Neural progenitor cell (in vitro differentiated cells): ENCODE measurements at regions not wholly inside any gene's neighbourhood (a gene's known extent, or its start where the extent isn't known, plus 50 kb on each side); places are given as distances from the start of the nearest gene placed in this dataset.

Experiments used
- DNase-seq: peaks from one replicate; pipeline ENCODE4 v3.0.0-alpha.2; 2016; ENCODE audit warnings: low spot score
- H2AFZ ChIP-seq: fragments of 200-600 bp; sonication (generic); replicated peaks from 2 replicates; pipeline ENCODE4 v1.6.1; 2016; ENCODE audit warnings: antibody characterized with exemption
- H3F3A ChIP-seq: fragments of 200-600 bp; sonication (generic); 2 replicates; pipeline ENCODE4 v1.6.1; 2016; ENCODE audit warnings: antibody characterized with exemption, low read depth
- H3K27ac ChIP-seq: fragments of 200-600 bp; sonication (generic); 2 replicates; pipeline ENCODE4 v1.5.1; 2016; ENCODE audit warnings: mild to moderate bottlenecking
- H3K27me3 ChIP-seq: fragments of 200-600 bp; sonication (generic); 2 replicates; pipeline ENCODE4 v1.6.1; 2016; ENCODE audit warnings: mild to moderate bottlenecking, moderate library complexity
- H3K36me3 ChIP-seq: fragments of 200-600 bp; sonication (generic); 2 replicates; pipeline ENCODE4 v1.5.1; 2016
- H3K4me1 ChIP-seq: fragments of 200-600 bp; sonication (generic); 2 replicates; pipeline ENCODE4 v1.6.1; 2016; ENCODE audit warnings: mixed run types
- H3K4me2 ChIP-seq: fragments of 200-600 bp; sonication (generic); 2 replicates; pipeline ENCODE4 v1.6.1; 2016
- H3K4me3 ChIP-seq: fragments of 200-600 bp; sonication (generic); 2 replicates; pipeline ENCODE4 v1.5.1; 2016
- H3K79me2 ChIP-seq: fragments of 200-600 bp; sonication (generic); 2 replicates; pipeline ENCODE4 v1.6.1; 2016; ENCODE audit warnings: low read depth
- H3K9ac ChIP-seq: fragments of 200-600 bp; sonication (generic); 2 replicates; pipeline ENCODE4 v1.6.1; 2016
- H3K9me3 ChIP-seq: fragments of 200-600 bp; sonication (generic); 2 replicates; pipeline ENCODE4 v1.5.1; 2016; ENCODE audit warnings: low read depth
- H4K20me1 ChIP-seq: fragments of 200-600 bp; sonication (generic); 2 replicates; pipeline ENCODE4 v1.6.1; 2016; ENCODE audit warnings: low read depth
- H3K27ac Mint-ChIP-seq: 3 replicates; pipeline ENCODE4 v1.8.0; 2021; ENCODE audit warnings: mixed read lengths
- H3K27me3 Mint-ChIP-seq: 2 replicates; pipeline ENCODE4 v1.8.0; 2022; ENCODE audit warnings: low read depth, mild to moderate bottlenecking, inconsistent platforms, moderate library complexity, mixed read lengths; ENCODE audit not compliant: insufficient read depth
- H3K36me3 Mint-ChIP-seq: 3 replicates; pipeline ENCODE4 v1.8.0; 2021; ENCODE audit warnings: mixed read lengths
- H3K4me1 Mint-ChIP-seq: 3 replicates; pipeline ENCODE4 v1.8.0; 2021; ENCODE audit warnings: mixed read lengths
- H3K4me3 Mint-ChIP-seq: 3 replicates; pipeline ENCODE4 v1.8.0; 2021; ENCODE audit warnings: mild to moderate bottlenecking, moderate library complexity, mixed read lengths
- H3K9me3 Mint-ChIP-seq: 3 replicates; pipeline ENCODE4 v1.8.0; 2020; ENCODE audit warnings: mixed read lengths
- CTCF ChIP-seq: fragments of 200-600 bp; sonication (generic); IDR thresholded peaks from 2 replicates; pipeline ENCODE4 v1.5.1; 2017; ENCODE audit warnings: antibody characterized with exemption, mild to moderate bottlenecking
- EZH2 ChIP-seq: fragments of 200-600 bp; sonication (generic); IDR thresholded peaks from 2 replicates; pipeline ENCODE4 v1.6.1; 2017; ENCODE audit warnings: antibody characterized with exemption, mild to moderate bottlenecking, moderate library complexity
- EZH2phosphoT487 ChIP-seq: fragments of 200-600 bp; sonication (generic); IDR thresholded peaks from 2 replicates; pipeline ENCODE4 v1.6.1; 2017; ENCODE audit warnings: antibody characterized with exemption

GRCh38 chr12:59036973-59037762 is 116.9 kb upstream of the LRIG3 start:
- peaks cover 43% of the 10 kb centered on the region for H3K4me1 ChIP-seq
- TF ChIP-seq EZH2phosphoT487 = no peak
- TF ChIP-seq EZH2 = no peak
- TF ChIP-seq CTCF = no peak
- H3K9ac ChIP-seq = no peak overlapping the region
- no peaks in the 10 kb centered on the region for H3K79me2 ChIP-seq
- no peak overlapping the region for H3K4me2 ChIP-seq
- no peak overlapping the region for H3K27ac ChIP-seq
- Mint-ChIP-seq H3K9me3 (no peaks in the 10 kb centered on the region), H3K4me1 (peaks cover 22% of the 10 kb centered on the region), H3K36me3 (no peaks in the 10 kb centered on the region), H3K27me3 (no peaks in the 10 kb centered on the region), H3K27ac (no peak overlapping the region), H3K4me3 (no peak overlapping the region)
- no peaks in the 10 kb centered on the region for H3K9me3 ChIP-seq
- H3K4me3 ChIP-seq = no peak overlapping the region
- DNase-seq = no peak
- no peaks in the 10 kb centered on the region for H3K27me3 ChIP-seq
- no peaks in the 10 kb centered on the region for H3K36me3 ChIP-seq
- H2AFZ ChIP-seq = no peak overlapping the region
- H4K20me1 ChIP-seq = no peaks in the 10 kb centered on the region
- H3F3A ChIP-seq = peaks cover 37% of the 10 kb centered on the region

GRCh38 chr12:59036347-59036746 is 116.0 kb upstream of the LRIG3 start:
- no peak overlapping the region for H2AFZ ChIP-seq
- H3K36me3 ChIP-seq = no peaks in the 10 kb centered on the region
- no peak overlapping the region for H3K4me3 ChIP-seq
- no peak overlapping the region for H3K4me3 Mint-ChIP-seq
- no peak for TF ChIP-seq CTCF
- H3K27ac ChIP-seq = no peak overlapping the region
- peaks cover 35% of the 10 kb centered on the region for H3K4me1 ChIP-seq
- no peak overlapping the region for H3K4me2 ChIP-seq
- no peak overlapping the region for H3K9ac ChIP-seq
- no peaks in the 10 kb centered on the region for H3K36me3 Mint-ChIP-seq
- H4K20me1 ChIP-seq = no peaks in the 10 kb centered on the region
- H3K27me3 Mint-ChIP-seq = no peaks in the 10 kb centered on the region
- H3K27ac Mint-ChIP-seq = no peak overlapping the region
- DNase-seq = no peak
- no peaks in the 10 kb centered on the region for H3K27me3 ChIP-seq
- H3K4me1 Mint-ChIP-seq = peaks cover 17% of the 10 kb centered on the region
- no peaks in the 10 kb centered on the region for H3K9me3 Mint-ChIP-seq
- peaks cover 29% of the 10 kb centered on the region for H3F3A ChIP-seq
- H3K79me2 ChIP-seq = no peaks in the 10 kb centered on the region
- H3K9me3 ChIP-seq = no peaks in the 10 kb centered on the region

GRCh38 chr12:59031313-59031712 is 111.0 kb upstream of the LRIG3 start:
- Histone ChIP-seq H3K4me2 (no peak overlapping the region), H4K20me1 (no peaks in the 10 kb centered on the region), H3K27ac (no peak overlapping the region), H3K9ac (no peak overlapping the region), H3K9me3 (no peaks in the 10 kb centered on the region), H3K27me3 (no peaks in the 10 kb centered on the region), H3F3A (no peaks in the 10 kb centered on the region), H2AFZ (no peak overlapping the region), H3K79me2 (no peaks in the 10 kb centered on the region), H3K4me3 (no peak overlapping the region), H3K4me1 (peaks cover 3% of the 10 kb centered on the region), H3K36me3 (no peaks in the 10 kb centered on the region)
- DNase-seq = no peak
- Mint-ChIP-seq H3K4me3 (no peak overlapping the region), H3K4me1 (peaks cover 2% of the 10 kb centered on the region), H3K27me3 (peaks cover 2% of the 10 kb centered on the region), H3K27ac (no peak overlapping the region), H3K9me3 (no peaks in the 10 kb centered on the region), H3K36me3 (no peaks in the 10 kb centered on the region)
- TF ChIP-seq EZH2phosphoT487 (no peak), CTCF (no peak), EZH2 (no peak)
